Right ventricle myocardium inferior (tissue), 1 donor: ENCODE measurements at regions not wholly inside any gene's neighbourhood (a gene's known extent, or its start where the extent isn't known, plus 50 kb on each side); places are given as distances from the start of the nearest gene placed in this dataset.

Experiments used
- ATAC-seq: fragments of 200-7000 bp; cut with Tn5 transposase; one replicate; pipeline ENCODE4 v1.9.1; 2020; ENCODE audit warnings: mild to moderate bottlenecking, moderate library complexity
- DNase-seq: peaks from one replicate; pipeline ENCODE4 v3.0.0; 2021; ENCODE audit errors: missing footprints
- intact Hi-C: fragments of 100-400 bp; cut with DNase I; formaldehyde crosslinking; loops from one replicate; pipeline ENCODE4 v1.11.0; 2022
- donor health status: DM: no; HTN: yes; CAD: no; lungs with severe emphysema.

GRCh38 chr11:93073508-93074280 is 104.2 kb downstream of the MTNR1B start:
- no peak for ATAC-seq
- no peak for DNase-seq
- intact Hi-C loops = no loop called here

GRCh38 chr11:93074352-93074751 is 104.9 kb downstream of the MTNR1B start:
- DNase-seq = no peak
- intact Hi-C loops = no loop called here
- no peak for ATAC-seq

- no peak for DNase-seq
- intact Hi-C loops = no loop called here
- ATAC-seq = no peak
Measured at GRCh38 chr11:93075782-93076181, 106.3 kb downstream of the MTNR1B start.

- no peak for DNase-seq
- intact Hi-C loops = no loop called here
- no peak for ATAC-seq
Measured at GRCh38 chr11:93080146-93080759, 110.8 kb downstream of the MTNR1B start.

- ATAC-seq = no peak
- no peak for DNase-seq
- intact Hi-C loops = no loop called here
Measured at GRCh38 chr11:93081694-93082093, 112.2 kb downstream of the MTNR1B start.

- DNase-seq = no peak
- ATAC-seq = no peak
- intact Hi-C loops = no loop called here
Measured at GRCh38 chr11:93082900-93083299, 113.4 kb downstream of the MTNR1B start.

GRCh38 chr11:93084727-93085505 is 112.9 kb downstream of the SLC36A4 start:
- ATAC-seq (no peak), DNase-seq (no peak)
- intact Hi-C loops = no loop called here

- peak; percentile 71 for ATAC-seq
- no peak for DNase-seq
- intact Hi-C loops = no loop called here
Measured at GRCh38 chr11:93089474-93090102, 108.2 kb downstream of the SLC36A4 start.
